DMS114 treated with DMSO at 0.1 percent for 48 hours (cell line): ENCODE measurements at regions not wholly inside any gene's neighbourhood (a gene's known extent, or its start where the extent isn't known, plus 50 kb on each side); places are given as distances from the start of the nearest gene placed in this dataset.

Experiments
- DNase-seq: peaks from one replicate; lab custom pipeline; 2025; ENCODE audit not compliant: unreplicated experiment; lab: John Stamatoyannopoulos, UW

DNA sequence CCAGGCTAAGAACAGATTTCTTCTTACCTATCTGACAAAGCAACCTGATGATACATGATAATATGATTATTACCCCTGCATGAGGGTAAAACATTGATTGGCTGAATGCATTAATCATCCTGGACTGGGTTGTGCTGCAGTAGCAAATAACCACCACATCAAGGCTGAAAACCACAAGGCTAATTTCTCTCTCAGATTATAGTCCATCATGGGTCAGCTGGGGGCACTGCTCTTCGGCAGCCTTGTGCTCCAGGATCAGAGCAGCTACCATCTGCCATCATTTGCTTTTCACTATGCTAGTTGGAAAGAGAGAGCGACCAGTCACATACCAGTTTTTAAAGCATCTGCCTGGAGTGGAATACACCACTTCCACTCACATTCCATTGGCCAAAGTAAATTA, 383.5 kb downstream of the RASEF start:
- no peak for DNase-seq

DNA sequence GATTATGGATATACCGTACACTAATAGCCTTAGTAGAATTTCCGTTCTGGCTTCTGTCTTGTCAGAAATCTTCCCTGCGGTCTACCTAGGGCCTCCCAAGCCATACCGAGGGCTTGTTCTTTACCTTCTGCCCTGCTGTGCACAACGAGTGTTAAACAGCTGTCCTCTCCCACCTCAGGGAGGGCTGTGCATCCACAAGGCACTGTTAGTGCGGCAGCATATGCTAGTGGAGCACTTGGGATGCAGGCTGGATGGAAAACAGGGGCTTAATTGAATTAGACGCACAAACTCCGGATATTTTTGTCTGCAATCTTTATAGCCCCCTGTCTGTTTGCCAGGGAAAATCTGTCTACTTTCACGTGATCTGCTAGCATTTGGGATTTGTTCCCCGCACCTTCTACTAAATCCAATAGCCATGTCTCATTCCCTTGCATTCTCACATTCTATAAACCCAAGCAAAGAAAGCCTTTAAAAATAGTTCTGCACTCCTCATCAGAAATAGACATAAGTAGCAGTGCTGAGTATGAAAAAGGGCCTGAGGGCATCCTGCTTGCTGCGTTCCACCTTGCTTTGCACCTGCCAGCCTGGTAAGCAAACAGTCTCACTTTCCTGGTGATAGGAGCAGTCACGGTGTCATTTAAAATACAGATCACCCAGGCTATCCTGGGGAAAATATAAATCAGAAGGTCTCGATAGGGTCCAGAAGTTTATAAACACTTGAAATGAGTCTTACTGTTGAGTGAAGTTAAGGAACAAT, 382.6 kb downstream of the RASEF start:
- DNase-seq = no peak

DNA sequence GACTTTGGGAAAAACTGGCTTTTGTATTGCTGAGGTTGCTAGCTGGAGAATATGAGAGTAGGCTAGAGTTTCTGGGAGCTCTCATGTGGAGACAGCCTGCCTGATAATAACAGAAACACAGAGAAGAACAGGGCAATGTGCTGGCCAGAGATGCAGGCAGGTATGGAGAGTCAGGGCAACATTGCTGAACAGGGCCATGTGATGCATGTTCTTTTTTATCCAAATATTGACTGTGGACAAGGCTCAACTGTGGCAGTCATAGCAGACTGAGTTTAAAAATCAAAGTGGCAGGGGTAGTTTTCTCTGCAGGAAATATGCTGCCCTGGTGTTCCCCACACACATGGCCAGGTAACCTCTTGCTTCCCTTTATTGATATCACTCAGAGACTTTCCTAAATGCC, 381.1 kb downstream of the RASEF start:
- no peak for DNase-seq

DNA sequence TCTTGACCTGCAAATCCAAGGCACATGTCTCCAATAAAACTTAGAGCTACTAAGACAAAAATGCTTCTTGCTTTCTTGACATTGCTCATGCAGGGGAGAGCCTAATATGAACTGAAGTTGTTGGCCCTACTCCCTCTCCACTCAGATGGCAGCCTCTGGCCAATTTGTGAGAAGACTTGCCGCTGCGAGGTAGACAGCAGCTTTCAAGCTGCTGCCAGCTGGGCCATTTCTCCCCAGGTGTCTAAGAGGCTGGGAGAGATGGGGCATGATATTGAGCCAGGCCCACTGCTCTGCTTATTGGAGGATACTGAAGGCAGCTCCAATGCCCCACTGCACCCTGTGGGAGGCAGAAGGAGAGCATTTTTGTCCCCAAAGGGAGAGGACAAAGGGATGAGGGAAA, 380.5 kb downstream of the RASEF start:
- DNase-seq = no peak

DNA sequence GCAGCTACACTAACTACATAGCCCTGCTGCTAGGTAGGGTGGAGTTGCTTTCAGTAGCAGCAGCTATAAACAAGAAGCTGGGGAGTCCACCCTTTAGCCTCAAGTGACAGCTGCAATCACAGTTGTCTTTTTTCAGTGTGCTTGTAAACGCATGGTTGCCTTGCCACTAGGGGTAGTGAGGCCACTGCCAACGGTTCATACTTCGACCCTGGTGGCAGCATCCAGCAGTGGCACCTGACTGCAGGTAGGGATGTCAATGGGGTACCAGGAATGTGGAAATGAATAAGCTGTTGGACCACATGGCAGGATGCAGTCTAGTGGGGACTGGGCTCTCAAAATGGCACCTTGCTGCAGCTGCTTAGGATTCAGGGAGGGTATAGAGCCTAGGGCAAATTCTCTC, 367.2 kb downstream of the RASEF start:
- DNase-seq = no peak

DNA sequence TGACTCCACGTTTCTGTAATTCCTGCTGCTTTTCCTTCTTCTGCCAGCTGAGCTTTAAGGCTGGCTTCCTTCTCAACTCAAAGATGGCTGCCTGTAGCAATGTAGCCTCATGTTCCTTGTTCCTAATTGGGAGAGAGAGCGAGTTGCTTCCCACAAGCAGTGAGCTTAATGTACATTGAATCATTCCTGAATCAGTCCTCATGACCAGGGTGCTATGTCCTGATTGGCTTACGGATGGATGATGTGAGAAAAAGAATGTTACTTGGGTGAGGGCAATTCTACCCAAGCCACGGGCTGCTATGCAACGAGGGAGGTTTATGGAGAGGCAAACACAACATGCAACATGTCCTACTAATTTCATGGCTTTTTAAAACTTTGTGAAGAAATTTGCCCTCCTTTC, 356.2 kb downstream of the RASEF start:
- no peak for DNase-seq

DNA sequence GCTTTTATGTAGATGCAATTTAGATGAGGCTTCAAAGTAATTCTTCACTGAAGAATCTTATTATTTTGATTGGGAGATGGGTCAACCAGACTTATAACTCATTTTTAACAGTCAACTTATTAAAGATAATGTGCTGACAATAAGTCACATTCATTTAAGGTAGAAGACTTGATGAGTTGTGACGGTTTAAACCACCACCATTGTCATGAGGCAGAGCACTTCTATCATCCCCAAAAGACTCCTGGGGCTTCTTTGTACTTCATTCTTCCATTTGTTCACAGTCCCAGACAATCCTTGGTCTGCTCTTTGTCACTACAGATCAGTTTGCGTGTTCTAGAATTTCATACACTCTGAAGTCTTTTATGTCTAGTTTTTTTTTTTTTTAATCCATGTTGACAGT, 346.1 kb downstream of the RASEF start:
- no peak for DNase-seq

DNA sequence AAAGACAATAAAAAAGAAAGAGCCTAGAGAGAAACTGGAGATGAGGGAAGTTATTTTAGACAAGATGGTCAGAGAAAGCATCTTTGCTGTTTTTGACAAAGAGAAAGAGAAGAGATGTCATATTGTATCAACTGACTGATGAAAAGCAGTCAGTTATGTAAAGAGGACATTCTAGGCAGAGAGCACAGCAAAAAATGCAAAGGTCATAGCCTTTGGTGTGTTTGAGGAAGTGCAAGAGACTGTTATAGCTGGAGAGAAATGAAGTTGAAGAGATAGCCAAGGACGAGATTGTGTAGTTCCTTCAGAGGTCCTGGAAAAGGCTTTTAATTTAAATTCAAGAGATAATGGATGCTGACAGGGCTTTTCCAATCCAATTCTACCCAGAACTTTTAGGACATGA, 342.4 kb downstream of the RASEF start:
- DNase-seq = no peak

DNA sequence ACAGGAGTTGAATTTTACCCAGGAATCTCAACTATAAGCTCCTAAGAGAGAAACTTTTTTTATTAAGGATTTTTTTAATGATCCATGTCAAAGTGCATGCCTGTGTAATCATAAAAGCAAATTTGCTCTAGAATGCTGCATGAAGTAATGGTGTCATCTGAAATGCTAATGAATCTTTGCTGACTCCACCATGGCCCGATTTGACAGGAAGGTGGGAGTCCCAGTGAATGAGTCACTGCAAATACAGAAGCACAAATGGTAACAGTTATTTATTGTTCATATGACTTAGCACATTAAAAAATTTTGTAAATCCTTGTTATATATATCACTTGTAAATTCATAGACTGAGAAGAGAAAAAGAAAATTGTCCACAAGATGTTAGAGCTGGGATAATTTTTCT, 341.3 kb downstream of the RASEF start:
- no peak for DNase-seq

DNA sequence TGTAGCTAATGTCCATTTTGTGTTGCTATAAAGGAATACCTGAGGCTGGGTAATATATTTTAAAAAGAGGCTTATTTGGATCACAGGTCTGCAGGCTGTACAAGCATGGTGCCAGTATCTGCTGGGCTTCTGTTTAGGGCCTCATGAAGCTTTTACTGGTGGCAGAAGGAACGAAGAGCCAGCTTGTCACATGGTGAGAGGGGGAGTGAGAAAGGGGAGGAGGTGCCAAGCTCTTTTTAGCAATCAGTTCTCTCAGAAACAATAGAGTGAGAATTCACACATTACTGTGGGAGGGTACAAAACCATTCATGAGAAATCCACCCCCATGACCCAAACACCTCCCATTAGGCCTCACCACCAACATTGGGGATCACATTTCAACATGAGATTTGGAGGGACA, 340.9 kb downstream of the RASEF start:
- no peak for DNase-seq

DNA sequence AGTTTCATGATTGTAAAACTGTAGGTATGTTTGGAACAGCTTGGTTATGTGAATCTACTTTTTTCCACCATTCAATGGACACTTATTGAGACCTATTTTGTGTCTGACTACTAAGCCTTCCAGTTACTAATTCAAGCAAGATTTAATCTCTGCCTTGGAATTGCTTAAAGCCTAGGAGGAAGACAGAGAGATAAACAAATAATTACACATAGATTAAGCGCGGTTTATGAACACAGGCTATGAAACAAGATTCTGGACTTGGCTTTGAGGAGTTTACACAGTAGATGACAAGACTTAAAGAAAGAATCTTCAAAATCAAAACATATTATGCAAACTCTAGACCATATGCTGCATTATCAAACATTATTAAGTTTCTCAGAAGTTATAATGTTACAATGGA, 340.4 kb downstream of the RASEF start:
- no peak for DNase-seq

DNA sequence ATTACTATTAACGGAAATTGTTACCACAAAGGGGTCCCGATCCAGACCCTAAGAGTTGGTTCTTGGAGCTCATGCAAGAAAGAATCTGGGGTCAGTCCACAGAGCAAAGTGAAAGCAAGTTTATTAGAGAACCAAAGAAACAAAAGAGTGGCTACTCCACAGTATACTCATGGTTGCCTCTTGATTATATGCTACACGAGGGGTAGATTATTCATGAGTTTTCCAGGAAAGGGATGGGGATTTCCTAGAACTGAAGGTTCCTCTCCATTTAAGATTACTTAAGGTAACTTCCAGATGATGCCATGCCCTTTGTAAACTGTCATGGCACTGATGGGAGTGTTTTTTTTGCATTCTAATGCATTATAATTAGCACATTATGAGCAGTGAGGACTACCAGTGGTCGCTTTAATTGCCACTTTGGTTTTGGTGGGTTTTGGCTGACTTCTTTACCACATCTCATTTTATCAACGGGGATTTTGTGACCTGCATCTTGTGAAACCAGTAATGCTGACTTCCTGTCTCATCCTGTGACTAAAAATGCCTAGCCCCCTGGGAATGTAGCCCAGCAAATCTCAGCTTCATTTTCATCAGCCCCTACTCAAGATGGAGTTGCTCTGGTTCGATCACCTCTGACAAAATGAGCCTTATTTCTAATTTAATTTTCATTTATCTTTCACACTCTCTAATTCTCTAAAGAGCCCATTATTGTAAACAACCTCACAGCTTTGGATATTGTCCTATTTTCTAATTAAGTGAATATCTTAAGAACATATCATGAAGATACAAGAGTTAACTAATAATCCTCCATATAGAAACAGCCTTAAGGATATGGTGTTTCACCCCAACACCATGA, 336.3 kb downstream of the RASEF start:
- no peak for DNase-seq

DNA sequence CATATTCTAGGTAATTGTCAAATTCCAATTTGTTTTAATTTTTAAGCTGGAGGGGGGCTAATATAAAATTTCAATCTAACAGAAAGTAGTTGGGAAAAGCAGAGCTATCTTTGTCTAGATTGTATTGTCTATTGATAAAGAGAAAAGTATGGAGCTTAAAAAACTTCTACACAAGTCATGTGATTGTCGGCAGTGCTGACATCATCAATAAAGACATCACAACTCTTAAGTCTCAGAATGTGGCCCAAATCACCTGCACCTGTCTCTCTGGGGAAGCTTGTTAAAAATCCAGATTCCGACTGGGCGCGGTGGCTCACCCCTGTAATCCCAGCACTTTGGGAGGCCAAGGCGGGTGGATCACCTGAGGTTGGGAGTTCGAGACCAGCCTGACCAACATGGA, 333.8 kb downstream of the RASEF start:
- no peak for DNase-seq

DNA sequence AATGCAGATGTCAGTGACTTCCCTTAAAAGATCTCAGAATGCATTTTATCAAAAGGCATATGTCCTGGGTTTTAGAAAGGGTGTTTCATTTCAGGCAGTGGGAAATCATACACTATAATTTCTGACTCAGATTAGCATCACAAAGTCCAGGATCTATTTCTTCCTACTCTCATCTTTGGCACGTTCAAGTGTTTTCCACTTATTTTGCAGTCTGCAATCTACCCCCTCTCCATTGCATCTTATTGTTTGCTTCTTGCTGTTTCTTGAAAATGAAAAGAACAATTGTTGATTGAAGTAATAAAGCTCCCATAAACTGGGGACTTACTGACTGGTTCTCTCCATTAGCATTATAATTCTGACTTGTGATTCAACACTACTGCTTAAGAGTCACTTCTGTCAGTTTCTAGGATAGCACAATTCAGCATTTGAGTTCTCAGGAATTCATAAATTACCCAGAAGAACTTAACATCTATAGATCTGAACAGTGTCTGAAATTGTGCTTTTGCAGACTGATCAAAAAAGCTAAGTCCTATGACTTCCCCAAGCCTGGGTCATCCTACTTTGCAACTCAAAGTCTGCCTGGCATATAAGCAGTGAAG, 332.9 kb downstream of the RASEF start:
- DNase-seq = no peak

DNA sequence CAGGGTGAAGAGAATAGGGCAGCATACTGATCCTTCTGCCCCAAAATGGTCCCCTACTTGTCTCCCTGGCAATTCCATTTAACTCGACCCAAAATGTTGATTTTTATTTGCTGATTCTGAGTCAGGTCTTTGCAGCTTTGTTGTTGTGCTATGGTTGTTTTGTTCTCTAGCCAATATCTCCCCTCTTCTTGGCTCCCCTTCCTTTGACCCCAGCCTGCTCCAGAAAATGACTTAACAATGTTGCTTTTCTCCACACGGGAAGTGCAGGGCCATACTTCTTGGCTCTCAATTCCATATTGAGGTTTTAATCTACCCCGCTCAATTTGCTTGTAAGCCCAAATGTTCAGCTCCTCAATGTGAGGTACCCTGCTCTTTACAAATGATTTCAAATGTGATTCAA, 330.0 kb downstream of the RASEF start:
- no peak for DNase-seq

DNA sequence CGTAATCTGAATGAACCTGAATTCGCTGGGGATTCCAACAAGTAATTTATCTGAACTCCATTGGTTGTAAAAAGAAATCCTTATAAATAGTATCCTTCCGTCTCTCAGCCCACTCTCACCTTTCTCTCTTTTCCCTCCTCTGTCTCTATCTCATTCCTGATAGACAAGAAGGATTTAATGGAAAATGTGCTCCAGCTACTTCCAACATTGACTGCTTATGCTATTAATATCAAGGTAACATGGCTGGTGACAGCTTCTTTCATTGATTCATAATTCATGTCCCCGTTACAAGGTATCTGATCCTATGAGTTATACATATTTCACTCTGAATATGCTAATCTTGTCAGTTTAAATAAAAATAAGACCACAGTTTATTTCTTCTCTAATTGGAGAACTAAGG, 326.8 kb downstream of the RASEF start:
- no peak for DNase-seq

DNA sequence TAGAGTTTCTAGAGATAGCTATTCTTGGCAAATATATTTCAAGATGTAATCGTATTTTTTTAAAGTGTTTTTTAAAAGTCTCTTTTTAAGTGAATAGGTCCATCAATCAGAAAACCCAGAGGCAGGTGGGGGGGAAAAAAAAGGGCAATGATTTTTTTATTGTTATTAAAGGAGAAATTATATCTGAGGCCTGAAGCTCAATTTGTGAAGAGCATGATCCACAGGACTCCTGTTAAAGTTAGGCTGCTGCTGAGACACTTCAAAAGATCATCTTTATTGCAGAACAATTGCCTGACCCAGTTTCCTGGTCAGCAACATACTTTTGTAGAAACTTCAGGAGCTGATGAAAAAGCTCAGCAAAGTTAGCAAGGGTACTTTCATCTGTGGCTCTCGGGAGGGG, 326.2 kb downstream of the RASEF start:
- no peak for DNase-seq

DNA sequence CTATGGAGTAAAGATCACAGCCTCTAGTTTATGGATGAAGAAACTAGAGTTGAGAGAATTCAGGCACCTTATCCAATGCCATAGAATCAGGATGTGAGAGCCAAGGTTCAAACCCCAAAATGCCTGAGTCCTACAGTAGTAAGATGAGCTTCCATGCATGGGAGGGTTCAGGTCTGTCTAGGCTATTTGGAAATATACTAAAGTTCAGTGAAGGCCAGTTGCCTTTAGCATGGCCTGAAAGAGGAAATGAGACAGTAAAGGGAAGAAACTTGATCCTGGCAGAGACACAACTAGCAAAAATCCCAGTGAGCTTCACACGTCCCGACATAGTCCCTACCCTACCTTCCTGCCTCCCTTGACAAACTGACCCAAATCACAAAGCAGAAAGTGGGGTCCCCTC, 317.0 kb downstream of the RASEF start:
- DNase-seq = no peak

DNA sequence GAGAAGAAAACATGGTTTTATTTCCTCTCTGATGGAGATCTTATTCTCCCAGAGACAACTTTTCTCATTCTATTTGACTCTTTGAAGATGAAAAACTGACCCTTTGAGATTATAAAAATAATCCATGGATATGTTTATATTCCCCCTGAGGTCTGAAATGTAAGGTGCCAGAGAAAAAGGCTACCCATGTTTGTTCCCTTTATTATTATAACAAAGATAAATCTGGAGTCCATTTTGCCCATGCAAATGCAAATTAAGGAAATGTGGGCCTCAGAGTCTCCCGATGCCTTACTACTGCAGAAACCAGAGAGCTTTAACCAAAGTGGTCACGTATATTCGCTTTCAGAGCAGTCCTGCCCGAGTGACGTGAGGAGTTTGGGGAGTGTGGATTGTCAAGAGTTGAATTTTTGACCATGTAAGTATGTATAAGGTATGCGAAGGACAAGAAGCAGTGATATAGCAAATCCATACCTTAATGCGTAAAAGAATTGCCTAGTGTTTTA, 312.5 kb downstream of the RASEF start:
- DNase-seq = no peak

DNA sequence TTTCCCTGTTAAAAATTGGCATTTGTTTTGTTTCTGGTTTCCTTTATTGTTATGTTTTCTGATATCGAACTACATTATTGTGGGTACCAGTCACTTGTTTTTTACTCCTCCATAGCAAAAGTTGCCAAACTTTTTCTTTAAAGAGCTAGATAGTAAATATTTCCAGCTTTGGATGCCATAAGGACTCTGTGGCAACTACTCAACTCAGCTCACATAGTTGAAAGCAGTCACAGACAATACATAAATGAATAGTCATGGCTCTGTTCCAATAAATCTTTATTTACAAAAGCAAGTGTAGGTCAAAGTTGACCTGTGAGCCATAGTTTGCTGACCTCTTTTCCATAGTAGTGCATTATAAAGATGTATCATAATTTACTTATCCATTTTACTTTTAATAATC, 305.0 kb downstream of the RASEF start:
- DNase-seq = no peak

DNA sequence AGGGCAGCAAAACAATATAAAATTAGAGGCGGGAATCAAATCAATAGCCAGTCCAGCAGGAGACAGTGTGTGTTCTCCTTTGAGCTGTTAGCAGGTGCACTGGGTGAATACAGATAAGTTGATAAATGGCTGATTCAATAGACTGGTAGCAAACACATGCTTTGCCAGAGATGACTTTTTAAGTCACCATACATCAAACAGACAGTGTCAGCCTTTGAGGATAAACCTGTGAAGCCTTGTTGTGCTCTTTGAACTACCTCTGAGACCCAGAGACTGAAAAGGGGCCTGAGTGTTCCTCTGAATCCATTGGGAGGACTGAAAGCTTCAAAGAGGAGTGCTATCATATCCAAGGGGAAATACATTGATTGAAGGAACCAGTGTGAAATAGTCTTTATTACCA, 301.9 kb downstream of the RASEF start:
- DNase-seq = no peak

DNA sequence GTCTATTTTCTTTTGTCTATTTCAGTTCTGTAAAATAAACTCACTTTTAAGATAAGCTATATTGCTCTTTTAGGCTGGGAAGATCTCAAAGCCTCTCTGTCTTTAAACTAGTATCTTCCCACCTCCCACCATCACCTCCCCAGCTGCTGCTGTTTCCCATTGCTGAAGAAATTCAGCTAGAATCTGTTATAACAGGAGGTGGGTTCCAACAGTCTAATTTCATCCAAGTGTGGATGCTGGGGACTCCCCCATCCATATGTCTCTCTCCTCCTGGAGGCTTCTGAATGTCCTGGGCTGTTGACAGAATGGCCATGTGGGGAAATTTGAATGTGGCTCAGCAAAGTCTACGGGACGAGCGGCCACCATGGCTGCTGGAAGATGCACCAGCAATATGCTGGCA, 301.0 kb downstream of the RASEF start:
- no peak for DNase-seq
